GM18873 (cell line): ENCODE measurements at regions not wholly inside any gene's neighbourhood (a gene's known extent, or its start where the extent isn't known, plus 50 kb on each side); places are given as distances from the start of the nearest gene placed in this dataset.
"Not testable (repeated sequence)": the region's sequence is repeated elsewhere in the genome, so short reads cannot be mapped to it uniquely, and the experiment has no call there.

ENCODE experiments used
- ATAC-seq: cut with Tn5 transposase; IDR thresholded peaks from one replicate; pipeline ENCODE4 v1.9.1; 2021; ENCODE audit warnings: mild to moderate bottlenecking, moderate library complexity, moderate number of reproducible peaks; ENCODE audit not compliant: unreplicated experiment, low FRiP score

- no peak for ATAC-seq
Measured at GRCh38 chr5:39942606-39943005, 517.8 kb upstream of the DAB2 start.

DNA sequence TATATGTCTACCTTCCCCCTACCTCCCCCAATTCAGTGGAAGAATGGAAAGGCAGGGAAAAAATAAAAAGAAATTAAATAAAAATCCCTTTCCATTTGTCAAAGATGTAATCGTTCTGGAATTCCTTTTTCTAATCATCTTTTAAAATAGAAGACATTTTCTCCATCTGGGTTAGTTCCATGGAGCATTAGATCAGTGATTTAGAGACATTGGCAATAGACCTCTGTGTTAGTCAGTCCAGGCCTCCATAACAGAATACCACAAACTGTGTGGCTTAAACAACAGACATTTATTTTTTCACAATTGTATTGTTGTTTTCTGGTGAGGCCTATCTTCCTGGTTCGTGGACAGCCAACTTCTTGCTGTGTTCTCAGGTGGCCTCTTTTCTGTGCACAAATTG, 516.6 kb upstream of the DAB2 start:
- no peak for ATAC-seq

- no peak for ATAC-seq
Measured at GRCh38 chr5:39934830-39935229, 510.1 kb upstream of the DAB2 start.

- no peak for ATAC-seq
Measured at GRCh38 chr5:39933061-39933460, 508.3 kb upstream of the DAB2 start.

GRCh38 chr5:39928709-39929108, 503.9 kb upstream of the DAB2 start:
- ATAC-seq, result no peak

GRCh38 chr5:39919876-39920275, 495.1 kb upstream of the DAB2 start:
- no peak for ATAC-seq

DNA sequence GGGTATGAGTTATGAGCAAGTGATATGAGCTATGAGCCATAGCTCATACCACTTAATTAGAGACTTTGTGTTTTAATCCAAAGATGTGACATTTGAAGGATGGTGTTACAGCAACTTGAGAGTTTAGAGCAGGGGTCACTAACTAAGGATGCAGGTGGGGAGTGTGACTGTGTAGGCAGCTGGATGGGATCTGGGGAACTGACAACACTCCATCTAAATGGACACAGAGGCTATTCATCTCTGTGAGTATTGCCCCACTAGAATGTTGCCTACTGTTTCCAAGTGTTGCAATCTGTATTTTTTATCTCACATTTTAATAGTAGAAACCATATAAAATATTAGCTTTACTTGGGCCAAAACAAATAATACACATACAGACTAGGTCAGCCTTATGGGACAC, 488.1 kb upstream of the DAB2 start:
- no peak for ATAC-seq

- not testable (repeated sequence) for ATAC-seq
Measured at GRCh38 chr5:39907267-39907951, 482.6 kb upstream of the DAB2 start.

DNA sequence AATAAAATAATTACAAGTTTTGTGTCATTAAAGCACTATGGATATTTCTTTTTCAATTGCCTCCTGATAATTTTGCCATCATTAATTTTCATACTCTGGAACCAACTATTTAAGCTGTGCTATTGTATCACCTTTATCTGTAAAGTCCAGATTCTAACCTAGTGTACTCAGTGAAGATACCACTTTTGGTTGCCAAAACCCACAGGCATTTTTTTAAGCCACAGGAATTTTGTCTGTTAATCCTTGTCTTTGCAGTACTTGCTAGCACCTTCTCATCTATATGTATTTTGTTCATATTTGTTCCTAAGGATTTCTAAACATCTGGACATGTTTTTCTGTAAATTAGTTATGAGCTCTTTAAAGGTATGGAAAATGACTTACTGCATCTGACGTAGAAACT, 481.4 kb upstream of the DAB2 start:
- ATAC-seq, result no peak

- no peak for ATAC-seq
Measured at GRCh38 chr5:39905356-39905755, 480.6 kb upstream of the DAB2 start.

- no peak for ATAC-seq
Measured at GRCh38 chr5:39902626-39903025, 477.8 kb upstream of the DAB2 start.

GRCh38 chr5:39898731-39899130, 474.0 kb upstream of the DAB2 start:
- ATAC-seq, result no peak

- ATAC-seq, result no peak
Measured at GRCh38 chr5:39896706-39897105, 471.9 kb upstream of the DAB2 start.

- no peak for ATAC-seq
Measured at GRCh38 chr5:39896104-39896503, 471.3 kb upstream of the DAB2 start.

GRCh38 chr5:39892708-39893107, 467.9 kb upstream of the DAB2 start:
- ATAC-seq, result no peak

DNA sequence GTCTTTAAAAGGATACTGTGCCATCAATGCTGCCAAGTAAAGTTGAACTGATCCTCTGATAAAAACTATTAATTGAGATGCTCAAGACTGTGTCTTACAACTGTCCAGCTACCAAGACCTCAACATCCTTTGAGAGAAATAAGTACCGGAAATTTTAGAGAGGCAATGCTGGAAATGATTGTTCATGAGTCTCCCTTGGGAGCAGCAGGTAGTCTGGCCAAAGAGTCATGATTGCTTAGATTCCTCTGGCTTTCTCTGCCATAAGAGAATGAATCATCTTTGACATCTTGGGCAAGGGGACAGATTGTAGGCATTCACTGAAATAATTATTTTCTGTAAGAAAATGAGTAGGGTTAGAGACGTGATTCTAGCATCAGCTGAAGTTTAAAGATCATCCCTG, 466.6 kb upstream of the DAB2 start:
- no peak for ATAC-seq

DNA sequence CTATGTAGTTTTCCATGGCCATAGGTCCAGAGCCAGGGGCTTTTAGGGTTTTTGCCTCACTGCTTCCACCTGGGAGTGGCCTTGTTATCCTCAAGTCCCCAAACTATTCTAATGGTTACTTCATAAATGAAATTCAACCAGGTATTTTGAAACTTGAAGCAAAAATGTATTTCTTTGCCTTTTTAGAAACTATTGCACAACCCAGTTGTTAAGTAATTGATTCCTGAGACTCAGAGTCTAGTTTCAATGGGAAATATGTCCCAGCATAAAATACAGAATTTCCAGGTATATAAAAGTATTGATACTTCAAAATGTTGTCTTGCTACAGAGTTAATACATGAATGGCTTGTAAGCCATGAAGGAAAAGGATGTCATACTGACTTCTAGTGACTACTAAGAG, 456.2 kb upstream of the DAB2 start:
- no peak for ATAC-seq

DNA sequence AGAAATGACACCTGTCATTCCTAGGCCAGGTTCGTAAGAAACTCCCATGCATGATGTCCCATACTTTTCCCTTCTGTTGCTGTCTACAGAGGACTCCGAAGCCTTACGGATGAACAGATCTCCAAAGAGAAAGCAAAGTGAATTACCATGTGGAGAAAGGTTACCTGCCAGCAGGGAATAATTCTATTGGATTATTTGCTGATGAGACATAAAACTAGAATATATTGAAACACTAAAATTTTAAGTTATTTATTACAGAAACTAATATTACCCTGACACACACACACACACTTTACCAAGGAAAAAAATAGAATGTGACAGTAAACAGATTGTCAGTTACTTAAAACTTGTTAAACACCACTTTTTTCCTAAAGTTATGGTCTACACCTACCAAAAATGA, 452.7 kb upstream of the DAB2 start:
- no peak for ATAC-seq

GRCh38 chr5:39876146-39876545, 451.4 kb upstream of the DAB2 start:
- no peak for ATAC-seq

GRCh38 chr5:39870137-39870536, 445.4 kb upstream of the DAB2 start:
- no peak for ATAC-seq

DNA sequence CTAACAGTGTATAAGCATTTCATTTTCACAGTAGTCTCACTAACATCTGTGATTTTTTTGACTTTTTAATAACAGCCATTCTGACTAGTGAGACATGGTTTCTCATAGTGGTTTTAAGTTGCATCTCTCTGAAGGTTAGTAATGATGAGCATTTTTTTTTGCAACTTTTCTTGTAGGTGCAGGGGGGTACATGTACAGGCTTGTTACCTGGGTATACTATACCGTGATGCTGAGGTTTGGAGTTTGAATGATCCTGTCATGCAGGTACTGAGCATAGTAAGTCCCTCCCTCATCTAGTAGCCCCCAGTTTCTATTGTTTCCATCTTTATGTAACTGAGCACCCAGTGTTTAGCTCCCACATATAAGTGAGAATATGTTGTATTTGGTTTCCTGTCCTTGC, 444.6 kb upstream of the DAB2 start:
- ATAC-seq, result no peak

GRCh38 chr5:39867923-39868322, 443.1 kb upstream of the DAB2 start:
- ATAC-seq, result no peak
